Esophagus muscularis mucosa (tissue), 4 donors: ENCODE measurements at regions not wholly inside any gene's neighbourhood (a gene's known extent, or its start where the extent isn't known, plus 50 kb on each side); places are given as distances from the start of the nearest gene placed in this dataset.
"Not testable (repeated sequence)": the region's sequence is repeated elsewhere in the genome, so short reads cannot be mapped to it uniquely, and the experiment has no call there.

ENCODE experiments used
- DNase-seq: peaks from one replicate; pipeline ENCODE4 v3.0.0-alpha.2; 2017; ENCODE audit errors: extremely low spot score
- H3K27ac ChIP-seq, 4 donors: fragments of 200-600 bp; sonication (generic); replicated peaks in 1 of 4; 1 replicate in 3 of 4; 2 replicates in 1 of 4; pipeline ENCODE4 v1.5.1; 2016 to 2019; ENCODE audit warnings: mild to moderate bottlenecking in 1 of 4
- H3K27me3 ChIP-seq, 4 donors: fragments of 200-600 bp; sonication (generic); one replicate each; pipeline versions ENCODE4 v1.5.1 to v1.6.0; 2016 to 2019
- H3K36me3 ChIP-seq, 4 donors: fragments of 200-600 bp; sonication (generic); one replicate each; pipeline ENCODE4 v1.5.1; 2016 to 2019
- H3K4me1 ChIP-seq, 4 donors: fragments of 200-600 bp; sonication (generic); one replicate each; pipeline ENCODE4 v1.5.1; 2016 to 2019
- H3K4me3 ChIP-seq, 4 donors: fragments of 200-600 bp; sonication (generic); 1 replicate in 2 of 4; 2 replicates in 2 of 4; pipeline ENCODE4 v1.5.1; 2016 to 2019; ENCODE audit warnings: mild to moderate bottlenecking in 4 of 4, moderate library complexity in 1 of 4
- H3K9me3 ChIP-seq, 4 donors: fragments of 200-600 bp; sonication (generic); 1 replicate in 3 of 4; 2 replicates in 1 of 4; pipeline ENCODE4 v1.5.1; 2016 to 2019
- EP300 ChIP-seq: sonication (generic); formaldehyde crosslinking; IDR thresholded peaks from one replicate; pipeline ENCODE4 v1.6.1; 2017; ENCODE audit warnings: antibody characterized with exemption
- POLR2A ChIP-seq: fragments of 450-650 bp; IDR thresholded peaks from one replicate; pipeline ENCODE4 v1.6.1; 2017; ENCODE audit warnings: antibody characterized with exemption, moderate library complexity, mild to moderate bottlenecking, low read depth
- POLR2AphosphoS5 ChIP-seq, 2 donors: sonication (generic); formaldehyde crosslinking; IDR thresholded peaks; one replicate each; pipeline ENCODE4 v1.6.1; 2017; ENCODE audit warnings: antibody characterized with exemption in 2 of 2
- whole genome bisulfite sequencing: methylation state at CpG from one replicate; pipeline ENCODE4 v1.1.5; 2018; 5-methylcytosine and 5-hydroxymethylcytosine counted together
- intact Hi-C: fragments of 100-400 bp; cut with DNase I; formaldehyde crosslinking; loops from one replicate; pipeline ENCODE4 v1.15.1; 2023
- TF ChIP-seq, protein P1 (sequence below), 3 experiments: fragments of 200-600 bp in 2 of 3; fragments of 450-650 bp in 1 of 3; sonication (generic) in 2 of 3; IDR thresholded peaks; one replicate each; pipeline ENCODE4 v1.5.1; 2017 to 2019; ENCODE audit warnings: antibody characterized with exemption in 3 of 3, mild to moderate bottlenecking in 2 of 3, moderate library complexity in 1 of 3

DNA sequence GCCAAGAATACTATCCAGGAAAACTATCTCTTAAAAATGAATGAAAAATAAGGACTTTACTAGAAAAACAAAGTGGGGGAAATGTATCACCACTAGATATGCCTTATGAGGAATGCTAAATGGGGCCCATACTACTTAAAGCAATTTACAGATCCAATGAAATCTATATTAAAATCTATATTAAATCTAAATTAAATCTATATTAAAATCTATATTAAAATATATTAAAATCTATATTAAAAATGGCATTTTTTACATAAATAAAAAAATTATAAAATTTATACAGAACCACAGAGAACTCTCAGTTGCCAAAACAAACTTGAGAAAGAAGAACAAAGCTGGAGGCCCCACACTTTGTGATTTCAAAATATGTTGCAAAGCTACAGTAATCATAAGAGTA is 234.5 kb downstream of the RPL10L start:
- Histone ChIP-seq H3K4me1 (no peaks in the 10 kb centered on the region), H3K4me3 (no peak overlapping the region), H3K36me3 (no peaks in the 10 kb centered on the region), H3K27ac (no peak overlapping the region), H3K27me3 (no peaks in the 10 kb centered on the region), H3K9me3 (peaks cover 0 to 16% (median 0%) of the 10 kb centered on the region in 4 donors)
- intact Hi-C loops = no loop called here
- no peak for DNase-seq
- TF ChIP-seq POLR2AphosphoS5 (IDR thresholded peaks at IDR 0.05) (no peak), POLR2A (no peak), EP300 (no peak)
- TF ChIP-seq, protein P1, sequence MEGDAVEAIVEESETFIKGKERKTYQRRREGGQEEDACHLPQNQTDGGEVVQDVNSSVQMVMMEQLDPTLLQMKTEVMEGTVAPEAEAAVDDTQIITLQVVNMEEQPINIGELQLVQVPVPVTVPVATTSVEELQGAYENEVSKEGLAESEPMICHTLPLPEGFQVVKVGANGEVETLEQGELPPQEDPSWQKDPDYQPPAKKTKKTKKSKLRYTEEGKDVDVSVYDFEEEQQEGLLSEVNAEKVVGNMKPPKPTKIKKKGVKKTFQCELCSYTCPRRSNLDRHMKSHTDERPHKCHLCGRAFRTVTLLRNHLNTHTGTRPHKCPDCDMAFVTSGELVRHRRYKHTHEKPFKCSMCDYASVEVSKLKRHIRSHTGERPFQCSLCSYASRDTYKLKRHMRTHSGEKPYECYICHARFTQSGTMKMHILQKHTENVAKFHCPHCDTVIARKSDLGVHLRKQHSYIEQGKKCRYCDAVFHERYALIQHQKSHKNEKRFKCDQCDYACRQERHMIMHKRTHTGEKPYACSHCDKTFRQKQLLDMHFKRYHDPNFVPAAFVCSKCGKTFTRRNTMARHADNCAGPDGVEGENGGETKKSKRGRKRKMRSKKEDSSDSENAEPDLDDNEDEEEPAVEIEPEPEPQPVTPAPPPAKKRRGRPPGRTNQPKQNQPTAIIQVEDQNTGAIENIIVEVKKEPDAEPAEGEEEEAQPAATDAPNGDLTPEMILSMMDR (IDR thresholded peaks at IDR 0.05) = no peak

DNA sequence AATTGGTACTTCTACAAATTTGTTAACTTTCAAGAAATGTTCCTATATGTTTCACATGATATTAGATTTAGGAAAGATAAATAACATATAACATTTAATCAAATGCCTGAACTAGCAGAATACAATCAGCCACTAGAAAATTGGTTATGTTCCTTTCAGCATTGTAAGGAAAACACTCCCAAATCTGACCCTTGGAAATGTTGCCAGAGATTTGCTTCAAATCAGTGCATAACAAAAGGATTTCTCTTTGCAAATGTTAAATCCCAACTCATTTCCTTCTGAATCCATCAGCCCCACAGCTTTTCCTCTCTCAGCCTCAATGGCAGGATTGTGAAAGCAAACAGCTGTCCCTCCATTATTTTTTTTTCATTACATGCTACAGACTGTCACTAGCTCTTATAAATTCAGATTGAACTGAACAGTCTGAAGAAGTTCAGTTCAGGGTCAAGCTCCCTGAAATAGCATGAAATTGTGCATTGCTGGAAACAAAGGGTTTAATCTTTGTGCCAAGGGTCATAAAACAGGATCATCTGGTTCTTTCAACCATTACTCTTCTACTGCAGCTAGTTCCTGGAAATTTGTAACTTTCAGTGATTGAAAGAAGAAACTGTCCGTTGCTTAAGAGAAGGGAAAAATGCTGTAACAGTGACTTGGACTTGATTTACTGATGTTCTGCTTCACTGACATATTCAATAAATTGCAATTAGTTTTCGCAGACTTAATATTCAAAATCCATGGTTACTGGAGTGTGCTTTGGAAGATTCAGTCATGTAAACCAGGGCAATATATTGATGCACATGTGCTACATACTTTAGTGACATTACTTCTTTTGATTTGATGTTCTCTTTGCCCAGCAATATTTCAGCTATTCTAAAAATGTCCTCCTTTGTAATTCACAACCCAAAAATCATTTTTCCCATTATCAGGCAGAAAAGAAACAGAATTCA is 246.4 kb downstream of the RPL10L start:
- WGBS = 39% methylated on average over 2 of the region's 2 CpGs

DNA sequence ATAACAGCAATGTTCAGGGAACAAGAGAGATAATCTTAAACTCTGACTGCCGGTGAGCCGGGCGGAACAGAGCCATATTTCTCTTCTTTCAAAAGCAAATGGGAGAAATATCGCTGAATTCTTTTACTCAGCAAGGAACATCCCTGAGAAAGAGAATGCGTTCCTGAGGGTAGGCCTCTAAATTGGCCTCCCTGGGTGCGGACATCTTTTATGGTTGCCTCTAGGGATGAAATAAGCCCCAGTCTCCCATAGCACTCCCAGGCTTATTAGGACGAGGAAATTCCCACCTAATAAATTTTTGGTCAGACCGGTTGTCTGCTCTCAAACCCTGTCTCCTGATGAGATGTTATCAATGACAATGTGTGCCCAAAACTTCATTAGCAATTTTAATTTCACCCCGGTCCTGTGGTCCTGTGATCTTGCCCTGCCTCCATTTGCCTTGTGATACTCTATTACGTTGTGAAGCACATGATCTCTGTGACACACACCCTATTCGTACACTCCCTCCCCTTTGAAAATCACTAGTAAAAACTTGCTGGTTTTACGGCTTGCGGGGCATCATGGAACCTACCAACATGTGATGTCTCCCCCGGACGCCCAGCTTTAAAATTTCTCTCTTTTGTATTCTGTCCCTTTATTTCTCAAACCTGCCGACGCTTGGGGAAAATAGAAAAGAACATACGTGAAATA is 249.4 kb downstream of the RPL10L start:
- DNase-seq, H3K36me3 ChIP-seq, H3K4me1 ChIP-seq, intact Hi-C loops, H3K27me3 ChIP-seq, H3K27ac ChIP-seq, H3K4me3 ChIP-seq, H3K9me3 ChIP-seq: not testable (repeated sequence)
- WGBS = 94% methylated on average over 16 of the region's 18 CpGs

More for the DNA sequence above, 246.4 kb downstream of the RPL10L start:
- TF ChIP-seq POLR2A (no peak), POLR2AphosphoS5 (IDR thresholded peaks at IDR 0.05) (no peak), EP300 (no peak)
- TF ChIP-seq, protein P1 (IDR thresholded peaks at IDR 0.05) = no peak
- Histone ChIP-seq H3K27ac (no peak overlapping the region), H3K36me3 (no peaks in the 10 kb centered on the region), H3K9me3 (no peaks in the 10 kb centered on the region), H3K4me3 (no peak overlapping the region), H3K4me1 (no peaks in the 10 kb centered on the region), H3K27me3 (no peaks in the 10 kb centered on the region)
- no peak for DNase-seq
- intact Hi-C loops = no loop called here

DNA sequence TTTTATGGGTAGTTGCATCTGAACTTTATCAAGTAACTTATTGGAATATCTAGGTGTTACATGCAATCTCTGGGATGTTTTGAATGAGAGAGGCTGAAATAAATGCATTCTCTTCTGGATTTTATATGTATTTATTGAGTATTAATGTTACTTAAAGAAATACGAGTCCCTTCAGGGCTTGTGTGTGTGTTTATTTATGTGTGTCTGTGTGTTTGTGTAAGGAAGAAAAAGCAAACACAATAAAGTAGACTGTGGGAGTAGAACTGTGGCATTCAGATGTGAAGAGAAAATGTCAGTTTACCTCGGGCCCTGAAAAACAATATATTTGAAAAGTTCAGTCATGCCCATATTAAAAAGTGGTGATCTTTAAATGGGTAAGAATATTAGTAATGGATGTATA is 250.5 kb downstream of the RPL10L start:
- no peak for TF ChIP-seq POLR2AphosphoS5 (IDR thresholded peaks at IDR 0.05)
- no peak for TF ChIP-seq EP300
- TF ChIP-seq POLR2A = no peak
- TF ChIP-seq, protein P1 (IDR thresholded peaks at IDR 0.05) = no peak
- 64% methylated on average over 2 of the region's 2 CpGs for WGBS
- DNase-seq = no peak
- intact Hi-C loops = no loop called here
- no peaks in the 10 kb centered on the region for H3K27me3 ChIP-seq
- no peak overlapping the region for H3K27ac ChIP-seq
- H3K9me3 ChIP-seq = no peaks in the 10 kb centered on the region
- H3K4me1 ChIP-seq = no peaks in the 10 kb centered on the region
- no peak overlapping the region for H3K4me3 ChIP-seq
- H3K36me3 ChIP-seq = no peaks in the 10 kb centered on the region

DNA sequence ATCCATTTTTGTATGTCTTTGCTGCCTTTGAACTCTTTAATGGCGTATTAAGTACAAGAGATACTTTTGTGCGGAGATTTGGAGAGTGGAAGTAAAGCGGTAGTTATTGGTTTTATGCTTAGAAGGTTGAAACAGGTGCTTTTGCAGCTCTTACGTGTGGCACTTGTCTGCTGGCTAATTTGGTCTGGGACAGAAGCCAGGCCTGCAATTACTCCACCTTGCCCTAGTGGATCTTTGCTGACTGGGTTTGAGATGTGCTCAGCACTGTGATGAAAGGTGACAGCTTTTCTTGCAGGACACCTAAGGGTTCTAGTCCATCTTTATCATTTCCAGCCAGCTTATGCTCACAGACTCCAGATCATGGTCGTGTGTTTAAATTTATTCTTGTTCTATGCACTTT is 252.5 kb downstream of the RPL10L start:
- H3K9me3 ChIP-seq = no peaks in the 10 kb centered on the region
- WGBS = 81% methylated on average over 5 of the region's 5 CpGs
- no peak overlapping the region for H3K27ac ChIP-seq
- no peak for TF ChIP-seq POLR2A
- no peaks in the 10 kb centered on the region for H3K4me1 ChIP-seq
- no peak overlapping the region for H3K4me3 ChIP-seq
- intact Hi-C loops = no loop called here
- H3K27me3 ChIP-seq = no peaks in the 10 kb centered on the region
- DNase-seq = no peak
- H3K36me3 ChIP-seq = no peaks in the 10 kb centered on the region
